Skeletal muscle satellite cell (primary cell): ENCODE measurements at regions not wholly inside any gene's neighbourhood (a gene's known extent, or its start where the extent isn't known, plus 50 kb on each side); places are given as distances from the start of the nearest gene placed in this dataset.
"Not testable (repeated sequence)": the region's sequence is repeated elsewhere in the genome, so short reads cannot be mapped to it uniquely, and the experiment has no call there.

ENCODE experiments used
- H3K27me3 ChIP-seq: 2 replicates; pipeline ENCODE4 v1.7.0; 2013; ENCODE audit warnings: low read length; ENCODE audit not compliant: control insufficient read depth, insufficient read depth
- H3K36me3 ChIP-seq: 2 replicates; pipeline ENCODE4 v1.7.0; 2013; ENCODE audit warnings: mild to moderate bottlenecking, control low read depth, low read length; ENCODE audit not compliant: insufficient read depth
- H3K4me1 ChIP-seq: 2 replicates; pipeline ENCODE4 v1.7.0; 2013; ENCODE audit warnings: low read length; ENCODE audit not compliant: control insufficient read depth, insufficient read depth
- H3K4me2 ChIP-seq: 2 replicates; pipeline ENCODE4 v1.7.0; 2013; ENCODE audit warnings: mild to moderate bottlenecking, low read length
- H3K4me3 ChIP-seq: 2 replicates; pipeline ENCODE4 v1.7.0; 2013; ENCODE audit warnings: low read length
- H3K9ac ChIP-seq: 2 replicates; pipeline ENCODE4 v1.7.0; 2013; ENCODE audit warnings: mild to moderate bottlenecking, low read depth, low read length, moderate library complexity
- H3K9me3 ChIP-seq: replicated peaks from 2 replicates; pipeline ENCODE4 v1.7.0; 2013; ENCODE audit warnings: mild to moderate bottlenecking, control low read depth, low read length

GRCh38 chr6:68038815-68039408 is 596.2 kb upstream of the ADGRB3 start:
- Histone ChIP-seq H3K36me3 (no peaks in the 10 kb centered on the region), H3K9ac (no peak overlapping the region), H3K27me3 (no peaks in the 10 kb centered on the region), H3K9me3 (peaks cover 6% of the 10 kb centered on the region), H3K4me3 (no peak overlapping the region), H3K4me1 (no peaks in the 10 kb centered on the region), H3K4me2 (no peak overlapping the region)

- peaks cover 3% of the 10 kb centered on the region for H3K9me3 ChIP-seq
- no peak overlapping the region for H3K4me3 ChIP-seq
- H3K27me3 ChIP-seq = no peaks in the 10 kb centered on the region
- no peak overlapping the region for H3K4me2 ChIP-seq
- H3K4me1 ChIP-seq = no peaks in the 10 kb centered on the region
- H3K9ac ChIP-seq = no peak overlapping the region
- no peaks in the 10 kb centered on the region for H3K36me3 ChIP-seq
Observed at GRCh38 chr6:68032217-68032616, 602.9 kb upstream of the ADGRB3 start.

- Histone ChIP-seq H3K4me1 (no peaks in the 10 kb centered on the region), H3K4me2 (no peak overlapping the region), H3K9me3 (peaks cover under 1% of the 10 kb centered on the region), H3K36me3 (no peaks in the 10 kb centered on the region), H3K9ac (no peak overlapping the region), H3K27me3 (no peaks in the 10 kb centered on the region), H3K4me3 (no peak overlapping the region)
Observed at GRCh38 chr6:68031054-68031453, 604.0 kb upstream of the ADGRB3 start.

DNA sequence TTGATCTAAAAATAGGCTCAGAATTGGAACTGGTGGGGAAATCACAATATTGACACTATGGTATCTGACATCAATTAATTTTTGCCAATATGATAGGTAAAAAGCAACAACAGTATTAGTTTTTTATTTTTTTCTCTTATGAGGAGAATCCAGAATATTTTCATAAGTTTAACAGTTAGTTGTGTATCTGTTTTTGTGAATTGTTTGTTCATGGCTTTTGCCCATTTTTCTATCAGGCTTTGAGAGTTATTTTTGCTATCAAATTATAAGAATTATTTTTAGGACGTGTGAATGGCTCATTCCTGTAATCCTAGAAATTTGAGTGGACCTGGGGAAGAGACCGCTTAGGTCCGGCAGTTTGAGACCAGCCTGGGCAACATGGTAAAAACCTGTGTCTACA is 608.6 kb upstream of the ADGRB3 start:
- Histone ChIP-seq H3K4me1 (no peaks in the 10 kb centered on the region), H3K9ac (no peak overlapping the region), H3K9me3 (no peaks in the 10 kb centered on the region), H3K4me2 (no peak overlapping the region), H3K27me3 (no peaks in the 10 kb centered on the region), H3K4me3 (no peak overlapping the region), H3K36me3 (no peaks in the 10 kb centered on the region)

GRCh38 chr6:68025764-68026163 is 609.3 kb upstream of the ADGRB3 start:
- Histone ChIP-seq H3K9ac (no peak overlapping the region), H3K4me3 (no peak overlapping the region), H3K9me3 (no peaks in the 10 kb centered on the region), H3K36me3 (no peaks in the 10 kb centered on the region), H3K27me3 (no peaks in the 10 kb centered on the region), H3K4me2 (no peak overlapping the region), H3K4me1 (no peaks in the 10 kb centered on the region)

DNA sequence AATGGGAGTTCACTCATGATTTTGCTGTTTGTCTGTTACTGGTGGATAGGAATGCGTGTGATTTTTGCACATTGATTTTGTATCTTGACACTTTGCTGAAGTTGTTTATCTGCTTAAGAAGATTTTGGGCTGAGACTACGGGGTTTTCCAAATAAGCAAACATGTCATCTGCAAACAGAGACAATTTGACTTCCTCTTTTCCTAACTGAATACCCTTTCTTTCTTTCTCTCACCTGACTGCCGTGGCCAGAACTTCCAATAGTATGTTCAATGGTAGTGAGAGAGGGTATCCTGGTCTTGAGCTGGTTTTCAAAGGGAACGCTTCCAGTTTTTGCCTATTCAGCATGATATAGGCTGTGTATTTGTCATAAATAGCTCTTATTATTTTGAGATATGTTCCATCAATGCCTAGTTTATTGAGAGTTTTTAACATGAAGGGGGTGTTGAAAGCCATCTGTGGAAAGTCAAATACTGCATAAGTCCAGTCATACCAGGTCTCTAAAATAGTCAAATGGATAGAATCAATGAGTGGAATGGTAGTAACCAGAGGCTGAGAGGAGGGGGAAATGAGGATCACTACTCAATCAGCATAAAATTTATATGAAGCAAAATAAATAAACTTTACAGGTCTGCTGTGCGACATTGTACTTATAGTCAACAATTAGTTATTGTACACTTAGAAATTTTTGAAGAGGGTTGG is 610.4 kb upstream of the ADGRB3 start:
- Histone ChIP-seq H3K4me2 (no peak overlapping the region), H3K9me3 (no peaks in the 10 kb centered on the region), H3K4me3 (no peak overlapping the region), H3K4me1 (no peaks in the 10 kb centered on the region), H3K9ac (no peak overlapping the region), H3K27me3 (no peaks in the 10 kb centered on the region), H3K36me3 (no peaks in the 10 kb centered on the region)

GRCh38 chr6:68022968-68023367 is 612.1 kb upstream of the ADGRB3 start:
- H3K9me3 ChIP-seq, H3K36me3 ChIP-seq, H3K4me1 ChIP-seq, H3K27me3 ChIP-seq, H3K9ac ChIP-seq, H3K4me3 ChIP-seq, H3K4me2 ChIP-seq: not testable (repeated sequence)

DNA sequence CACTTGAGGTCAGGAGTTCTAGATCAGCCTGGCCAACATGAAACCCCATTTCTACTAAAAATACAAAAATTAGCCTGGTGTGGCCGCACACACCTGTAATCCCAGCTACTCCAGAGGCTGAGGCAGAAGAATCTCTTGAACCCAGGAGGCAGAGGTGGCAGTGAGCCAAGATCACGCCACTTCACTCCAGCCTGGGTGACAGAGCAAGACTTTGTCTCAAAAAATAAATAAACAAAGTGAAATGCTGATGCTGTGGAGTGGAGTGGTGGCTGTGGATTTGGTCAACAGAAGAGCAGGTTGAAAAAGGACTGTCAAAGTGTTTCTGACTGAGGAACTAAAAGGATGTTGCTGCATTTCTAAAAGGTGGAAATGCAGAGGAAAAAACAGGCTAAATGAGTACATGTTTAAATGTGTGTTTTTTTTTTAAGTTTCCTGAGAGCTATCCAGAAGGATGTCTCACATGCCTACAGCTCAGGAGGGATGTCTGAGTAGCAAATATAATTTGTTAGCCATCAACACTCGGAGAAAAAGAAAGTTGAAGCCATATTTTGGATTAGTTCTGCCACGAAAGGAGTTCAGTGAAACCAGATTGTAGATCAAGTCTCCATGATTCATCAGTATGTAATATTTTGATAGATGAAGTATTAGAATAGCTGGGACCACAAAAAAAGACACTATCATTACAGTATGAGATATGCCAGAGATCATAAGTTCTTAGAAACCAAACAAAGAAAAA is 621.1 kb upstream of the ADGRB3 start:
- no peak overlapping the region for H3K4me3 ChIP-seq
- no peak overlapping the region for H3K4me2 ChIP-seq
- no peaks in the 10 kb centered on the region for H3K9me3 ChIP-seq
- H3K4me1 ChIP-seq = no peaks in the 10 kb centered on the region
- no peaks in the 10 kb centered on the region for H3K27me3 ChIP-seq
- no peaks in the 10 kb centered on the region for H3K36me3 ChIP-seq
- no peak overlapping the region for H3K9ac ChIP-seq

DNA sequence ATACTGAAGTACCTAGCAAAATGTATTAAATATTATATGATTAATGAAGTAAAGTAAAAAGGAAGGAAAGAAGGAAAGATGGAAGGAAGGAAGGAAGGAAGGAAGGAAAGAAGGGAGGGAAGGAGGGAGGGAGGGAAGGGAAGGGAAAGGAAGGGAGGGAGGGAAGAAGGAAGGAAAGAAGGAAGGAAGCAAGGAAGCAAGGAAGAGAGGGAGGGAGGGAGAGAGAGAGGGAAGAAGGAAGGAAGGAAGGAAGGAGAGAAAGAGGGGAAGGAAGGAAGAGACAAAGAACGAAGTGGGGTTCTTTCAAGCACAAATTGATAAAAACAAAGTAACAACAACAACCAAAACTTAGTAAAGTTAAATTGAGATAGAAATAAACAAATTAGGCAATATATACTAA is 622.3 kb upstream of the ADGRB3 start:
- H3K4me3 ChIP-seq = no peak overlapping the region
- H3K36me3 ChIP-seq = no peaks in the 10 kb centered on the region
- H3K4me1 ChIP-seq = no peaks in the 10 kb centered on the region
- H3K9me3 ChIP-seq = no peaks in the 10 kb centered on the region
- no peak overlapping the region for H3K9ac ChIP-seq
- H3K4me2 ChIP-seq = no peak overlapping the region
- no peaks in the 10 kb centered on the region for H3K27me3 ChIP-seq

DNA sequence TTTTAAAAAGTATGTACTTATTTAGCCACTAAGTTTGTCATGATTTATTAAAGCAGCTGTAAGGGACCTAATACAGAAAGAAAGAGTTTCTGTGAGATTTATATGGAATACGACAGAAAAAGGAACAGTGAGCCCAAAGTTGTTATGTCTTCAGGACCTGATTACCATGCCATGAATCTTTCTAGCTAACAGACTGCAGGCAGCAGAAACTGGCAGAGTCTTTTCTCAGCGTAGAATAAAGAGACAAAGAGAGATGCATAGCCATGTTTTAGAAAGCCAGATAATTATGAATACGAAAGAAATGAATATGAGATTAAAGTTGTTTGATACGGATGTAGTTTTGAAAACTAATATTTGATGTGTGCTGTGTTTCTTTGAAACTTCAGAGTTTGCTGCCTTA is 624.1 kb upstream of the ADGRB3 start:
- no peaks in the 10 kb centered on the region for H3K27me3 ChIP-seq
- H3K4me2 ChIP-seq = no peak overlapping the region
- H3K9me3 ChIP-seq = no peaks in the 10 kb centered on the region
- no peaks in the 10 kb centered on the region for H3K4me1 ChIP-seq
- H3K36me3 ChIP-seq = no peaks in the 10 kb centered on the region
- no peak overlapping the region for H3K4me3 ChIP-seq
- no peak overlapping the region for H3K9ac ChIP-seq

DNA sequence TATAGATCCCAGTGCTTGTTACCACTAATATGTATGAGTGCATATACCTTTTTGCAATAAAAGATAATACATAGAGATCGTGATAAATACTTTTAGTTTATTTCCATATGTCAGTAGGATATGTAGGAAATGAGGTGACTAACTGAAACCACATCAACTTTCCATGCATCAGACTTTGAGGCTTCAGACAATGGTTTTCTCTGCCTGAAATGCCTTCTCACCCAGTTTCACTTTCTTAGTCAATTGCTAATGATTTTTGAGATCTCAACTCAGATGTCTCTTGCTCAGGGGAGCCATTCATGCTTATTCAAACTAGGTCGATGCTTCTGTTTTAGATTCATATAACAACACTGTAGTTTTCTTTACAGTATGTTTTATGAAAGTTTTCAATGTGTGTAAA is 626.6 kb upstream of the ADGRB3 start:
- H3K27me3 ChIP-seq = no peaks in the 10 kb centered on the region
- H3K4me2 ChIP-seq = no peak overlapping the region
- H3K4me3 ChIP-seq = no peak overlapping the region
- H3K9ac ChIP-seq = no peak overlapping the region
- peaks cover 4% of the 10 kb centered on the region for H3K9me3 ChIP-seq
- H3K4me1 ChIP-seq = no peaks in the 10 kb centered on the region
- no peaks in the 10 kb centered on the region for H3K36me3 ChIP-seq

DNA sequence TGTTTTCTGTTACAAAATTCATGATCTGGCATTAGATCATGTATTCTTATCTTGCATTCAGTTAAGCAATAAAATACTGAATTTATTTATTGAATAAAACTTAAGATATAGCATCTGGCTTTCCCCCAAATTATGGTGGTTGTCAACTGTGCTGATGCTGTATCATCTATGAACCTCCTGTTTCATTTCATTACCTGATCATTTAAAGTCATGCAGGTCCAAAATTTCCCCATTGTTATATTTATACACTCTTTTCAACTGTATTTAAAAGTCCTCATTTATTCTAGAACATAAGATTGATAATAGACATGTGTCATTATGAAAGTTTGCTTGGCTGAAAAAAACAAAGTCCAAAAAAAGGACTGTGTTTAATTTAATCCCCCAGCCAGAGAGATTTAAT is 627.4 kb upstream of the ADGRB3 start:
- no peaks in the 10 kb centered on the region for H3K27me3 ChIP-seq
- no peaks in the 10 kb centered on the region for H3K36me3 ChIP-seq
- H3K9ac ChIP-seq = no peak overlapping the region
- H3K4me2 ChIP-seq = no peak overlapping the region
- H3K9me3 ChIP-seq = peaks cover 7% of the 10 kb centered on the region
- H3K4me1 ChIP-seq = no peaks in the 10 kb centered on the region
- no peak overlapping the region for H3K4me3 ChIP-seq
